Osteoblast (primary cell): ENCODE measurements at regions not wholly inside any gene's neighbourhood (a gene's known extent, or its start where the extent isn't known, plus 50 kb on each side); places are given as distances from the start of the nearest gene placed in this dataset.

Experiments used
- DNase-seq: peaks from one replicate; pipeline ENCODE4 v3.0.0; 2011; ENCODE audit warnings: low spot score, mixed read lengths; ENCODE audit not compliant: insufficient read length; ENCODE audit errors: missing footprints
- H2AFZ ChIP-seq: 2 replicates; pipeline ENCODE4 v1.6.0; 2011; ENCODE audit warnings: mild to moderate bottlenecking, low read length
- H3K27ac ChIP-seq: 2 replicates; pipeline ENCODE4 v1.5.1; 2011; ENCODE audit warnings: mild to moderate bottlenecking, low read depth, low read length, moderate library complexity
- H3K27me3 ChIP-seq: 2 replicates; pipeline ENCODE4 v1.6.0; 2012; ENCODE audit warnings: mild to moderate bottlenecking, control low read depth, inconsistent platforms, low read length, moderate library complexity; ENCODE audit not compliant: insufficient read depth
- H3K36me3 ChIP-seq: 2 replicates; pipeline ENCODE4 v1.5.1; 2011; ENCODE audit warnings: mild to moderate bottlenecking, low read length, control low read depth, moderate library complexity; ENCODE audit not compliant: insufficient read depth
- H3K4me1 ChIP-seq: 2 replicates; pipeline ENCODE4 v1.5.1; 2011; ENCODE audit warnings: mild to moderate bottlenecking, low read length, control low read depth, moderate library complexity; ENCODE audit not compliant: insufficient read depth
- H3K4me2 ChIP-seq: 2 replicates; pipeline ENCODE4 v1.6.0; 2011; ENCODE audit warnings: mild to moderate bottlenecking, low read length; ENCODE audit not compliant: insufficient read depth
- H3K4me3 ChIP-seq: fragments of 200-600 bp; sonication (generic); 3 replicates; pipeline ENCODE4 v1.5.1; 2012; ENCODE audit warnings: mild to moderate bottlenecking, low read length, inconsistent platforms; ENCODE audit not compliant: insufficient read depth
- H3K79me2 ChIP-seq: 2 replicates; pipeline ENCODE4 v1.6.0; 2012; ENCODE audit warnings: mild to moderate bottlenecking, low read length, control low read depth, inconsistent platforms; ENCODE audit not compliant: insufficient read depth
- H3K9me3 ChIP-seq: 2 replicates; pipeline ENCODE4 v1.5.1; 2011; ENCODE audit warnings: low read depth, low read length, control low read depth
- H4K20me1 ChIP-seq: 2 replicates; pipeline ENCODE4 v1.6.0; 2012; ENCODE audit warnings: mild to moderate bottlenecking, low read length, control low read depth; ENCODE audit not compliant: insufficient read depth
- TF ChIP-seq, protein P1 (sequence below): IDR thresholded peaks from 2 replicates; pipeline ENCODE4 v1.5.1; 2011; ENCODE audit warnings: mild to moderate bottlenecking, low read depth, low read length, moderate library complexity; ENCODE audit errors: extremely low read depth

DNA sequence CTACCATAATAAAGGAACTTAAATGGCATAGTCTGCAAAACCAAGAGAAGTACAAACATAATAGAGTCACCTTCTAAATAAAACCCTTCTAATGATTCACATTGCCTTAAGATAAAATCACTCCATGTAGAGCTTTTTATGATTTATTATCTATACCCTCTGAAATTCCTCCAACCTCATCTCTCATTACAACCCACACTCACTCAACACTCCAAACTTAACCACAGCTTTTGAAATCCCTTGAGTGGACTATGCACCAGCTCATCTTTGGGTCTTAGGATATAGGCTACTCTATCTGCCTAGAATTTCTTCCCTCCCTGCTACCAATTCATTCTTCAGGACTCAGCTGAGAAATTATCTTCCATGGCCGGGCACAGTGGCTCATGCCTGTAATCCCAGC lies 122.5 kb downstream of the CETN3 start:
- Histone ChIP-seq H3K4me1 (no peaks in the 10 kb centered on the region), H4K20me1 (no peaks in the 10 kb centered on the region), H3K36me3 (no peaks in the 10 kb centered on the region), H3K79me2 (no peaks in the 10 kb centered on the region), H3K27ac (no peak overlapping the region), H2AFZ (no peak overlapping the region), H3K4me2 (no peak overlapping the region), H3K4me3 (no peak overlapping the region), H3K27me3 (no peaks in the 10 kb centered on the region), H3K9me3 (no peaks in the 10 kb centered on the region)
- DNase-seq: no peak
- TF ChIP-seq, protein P1, sequence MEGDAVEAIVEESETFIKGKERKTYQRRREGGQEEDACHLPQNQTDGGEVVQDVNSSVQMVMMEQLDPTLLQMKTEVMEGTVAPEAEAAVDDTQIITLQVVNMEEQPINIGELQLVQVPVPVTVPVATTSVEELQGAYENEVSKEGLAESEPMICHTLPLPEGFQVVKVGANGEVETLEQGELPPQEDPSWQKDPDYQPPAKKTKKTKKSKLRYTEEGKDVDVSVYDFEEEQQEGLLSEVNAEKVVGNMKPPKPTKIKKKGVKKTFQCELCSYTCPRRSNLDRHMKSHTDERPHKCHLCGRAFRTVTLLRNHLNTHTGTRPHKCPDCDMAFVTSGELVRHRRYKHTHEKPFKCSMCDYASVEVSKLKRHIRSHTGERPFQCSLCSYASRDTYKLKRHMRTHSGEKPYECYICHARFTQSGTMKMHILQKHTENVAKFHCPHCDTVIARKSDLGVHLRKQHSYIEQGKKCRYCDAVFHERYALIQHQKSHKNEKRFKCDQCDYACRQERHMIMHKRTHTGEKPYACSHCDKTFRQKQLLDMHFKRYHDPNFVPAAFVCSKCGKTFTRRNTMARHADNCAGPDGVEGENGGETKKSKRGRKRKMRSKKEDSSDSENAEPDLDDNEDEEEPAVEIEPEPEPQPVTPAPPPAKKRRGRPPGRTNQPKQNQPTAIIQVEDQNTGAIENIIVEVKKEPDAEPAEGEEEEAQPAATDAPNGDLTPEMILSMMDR: no peak

DNA sequence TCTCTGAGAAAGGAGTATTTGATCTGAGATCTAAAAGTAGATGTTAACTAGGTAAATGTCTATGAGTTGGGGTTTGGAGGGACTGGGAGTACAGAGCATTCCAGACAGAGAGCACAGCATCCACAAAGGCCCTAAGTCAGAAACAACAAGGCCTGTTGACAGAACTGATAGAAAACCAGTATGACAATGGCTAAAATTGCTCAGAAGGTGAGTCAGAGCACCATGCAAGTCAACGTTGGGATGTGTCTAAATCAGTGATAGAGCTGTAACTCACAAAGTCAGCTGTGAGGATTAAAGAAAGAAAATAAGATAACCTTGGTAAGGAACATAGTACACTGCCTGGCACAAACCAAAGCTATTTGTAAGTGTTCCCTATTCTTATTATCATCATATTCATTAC lies 124.0 kb downstream of the CETN3 start:
- Histone ChIP-seq H4K20me1 (no peaks in the 10 kb centered on the region), H3K79me2 (no peaks in the 10 kb centered on the region), H3K27me3 (no peaks in the 10 kb centered on the region), H3K36me3 (no peaks in the 10 kb centered on the region), H2AFZ (no peak overlapping the region), H3K4me3 (no peak overlapping the region), H3K4me2 (no peak overlapping the region), H3K4me1 (no peaks in the 10 kb centered on the region), H3K9me3 (no peaks in the 10 kb centered on the region), H3K27ac (no peak overlapping the region)
- TF ChIP-seq, protein P1: no peak
- DNase-seq: no peak

DNA sequence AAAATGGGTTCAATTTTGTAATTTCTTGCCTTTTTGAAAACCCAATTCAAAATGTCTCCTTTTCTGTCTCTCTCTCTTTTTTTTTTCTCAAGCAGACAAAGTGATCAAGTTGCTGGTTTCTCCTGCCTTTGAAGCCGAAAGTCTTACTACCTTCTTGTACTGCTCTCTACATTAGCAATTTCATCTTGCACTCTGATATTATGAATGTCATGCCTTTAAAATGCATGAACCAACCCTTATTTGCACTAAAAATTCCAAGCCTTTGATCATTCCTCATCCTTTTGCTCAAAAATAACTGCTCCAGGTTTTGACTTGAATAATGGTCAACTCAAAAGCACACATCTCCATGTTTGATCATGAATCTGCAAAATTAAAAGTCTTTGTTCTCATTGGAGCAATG lies 125.2 kb downstream of the CETN3 start:
- TF ChIP-seq, protein P1: no peak
- no peaks in the 10 kb centered on the region for H3K9me3 ChIP-seq
- no peaks in the 10 kb centered on the region for H3K4me1 ChIP-seq
- no peak overlapping the region for H2AFZ ChIP-seq
- no peaks in the 10 kb centered on the region for H3K27me3 ChIP-seq
- no peaks in the 10 kb centered on the region for H4K20me1 ChIP-seq
- no peak overlapping the region for H3K4me2 ChIP-seq
- no peaks in the 10 kb centered on the region for H3K36me3 ChIP-seq
- H3K27ac ChIP-seq: no peak overlapping the region
- DNase-seq: no peak
- no peaks in the 10 kb centered on the region for H3K79me2 ChIP-seq
- H3K4me3 ChIP-seq: no peak overlapping the region

DNA sequence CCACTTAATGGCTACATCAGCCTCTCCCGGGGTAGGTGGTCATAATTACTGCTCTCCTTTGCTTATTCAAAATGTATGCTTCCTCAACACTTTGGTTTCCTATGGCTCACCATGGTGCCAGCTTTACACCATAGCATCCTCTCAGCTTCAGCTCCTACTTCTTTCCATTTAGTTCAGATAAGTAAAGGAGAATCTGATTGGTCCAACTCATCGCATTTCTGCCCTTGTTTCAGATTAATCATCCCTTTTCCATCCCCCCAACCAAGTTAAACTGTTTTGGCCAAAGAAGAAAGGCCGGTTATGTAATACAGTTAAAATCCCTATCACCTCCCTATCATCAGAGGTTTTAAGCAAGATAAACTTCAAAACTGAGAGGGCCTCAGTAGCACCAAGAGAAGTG lies 130.5 kb downstream of the CETN3 start:
- Histone ChIP-seq H3K36me3 (no peaks in the 10 kb centered on the region), H3K4me1 (no peaks in the 10 kb centered on the region)
- no peak for DNase-seq

More for the DNA sequence above, 130.5 kb downstream of the CETN3 start:
- H3K4me3 ChIP-seq: no peak overlapping the region
- H3K27ac ChIP-seq: no peak overlapping the region
- H3K4me2 ChIP-seq: no peak overlapping the region
- H3K9me3 ChIP-seq: no peaks in the 10 kb centered on the region
- H2AFZ ChIP-seq: no peak overlapping the region
- no peaks in the 10 kb centered on the region for H3K79me2 ChIP-seq
- no peaks in the 10 kb centered on the region for H3K27me3 ChIP-seq
- H4K20me1 ChIP-seq: no peaks in the 10 kb centered on the region
- TF ChIP-seq, protein P1: no peak
